EH (cell line): ENCODE measurements at regions not wholly inside any gene's neighbourhood (a gene's known extent, or its start where the extent isn't known, plus 50 kb on each side); places are given as distances from the start of the nearest gene placed in this dataset.
"Not testable (repeated sequence)": the region's sequence is repeated elsewhere in the genome, so short reads cannot be mapped to it uniquely, and the experiment has no call there.

Experiments used
- DNase-seq: peaks from one replicate; pipeline ENCODE4 v3.0.0-alpha.2; 2015; ENCODE audit warnings: low read depth

DNA sequence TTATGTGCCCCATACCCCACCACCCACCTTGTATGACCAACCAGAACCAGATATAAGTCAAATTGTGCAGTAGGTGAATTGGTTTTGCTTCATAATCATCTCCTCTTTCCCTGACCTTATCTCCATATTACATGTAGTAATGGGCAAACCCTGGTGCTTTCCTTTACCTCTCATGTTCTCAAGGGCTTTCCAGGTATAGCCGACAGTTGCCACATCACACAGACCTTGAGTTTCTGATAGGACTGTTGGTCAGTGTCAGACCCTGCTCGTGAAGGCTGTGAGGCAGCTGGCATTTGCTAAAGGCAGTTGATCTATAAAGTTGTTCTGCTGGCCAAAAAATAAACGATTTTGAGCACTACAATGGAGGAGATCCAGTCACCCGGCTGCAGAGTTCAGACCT lies 145.9 kb downstream of the ALX1 start:
- DNase-seq, result no peak

GRCh38 chr12:85433148-85433547 lies 153.1 kb downstream of the ALX1 start:
- not testable (repeated sequence) for DNase-seq

- DNase-seq, result no peak
Measured at GRCh38 chr12:85440271-85440670, 160.3 kb downstream of the ALX1 start.

- DNase-seq, result no peak
Measured at GRCh38 chr12:85441025-85441424, 161.0 kb downstream of the ALX1 start.

DNA sequence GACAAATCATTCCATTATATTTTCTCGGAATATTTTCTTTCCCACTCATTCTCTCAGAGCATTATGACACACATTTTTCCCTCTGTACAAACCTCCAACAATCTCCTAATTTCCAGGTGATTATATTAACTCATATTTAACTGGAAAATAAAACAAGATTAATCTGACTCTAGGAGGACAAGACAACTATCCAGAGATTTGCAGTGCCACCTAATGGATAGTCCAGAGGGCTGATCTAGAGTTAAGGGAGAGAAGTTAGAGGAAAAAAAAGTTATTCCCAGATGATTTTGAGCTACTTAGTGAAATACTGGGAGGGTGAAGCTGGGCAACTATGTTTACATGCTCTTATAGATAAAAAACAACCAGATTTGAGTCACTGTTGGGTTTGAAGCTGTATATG lies 161.7 kb downstream of the ALX1 start:
- DNase-seq, result no peak

- no peak for DNase-seq
Measured at GRCh38 chr12:85445060-85445938, 165.3 kb downstream of the ALX1 start.

GRCh38 chr12:85448031-85448430 lies 168.0 kb downstream of the ALX1 start:
- no peak for DNase-seq

DNA sequence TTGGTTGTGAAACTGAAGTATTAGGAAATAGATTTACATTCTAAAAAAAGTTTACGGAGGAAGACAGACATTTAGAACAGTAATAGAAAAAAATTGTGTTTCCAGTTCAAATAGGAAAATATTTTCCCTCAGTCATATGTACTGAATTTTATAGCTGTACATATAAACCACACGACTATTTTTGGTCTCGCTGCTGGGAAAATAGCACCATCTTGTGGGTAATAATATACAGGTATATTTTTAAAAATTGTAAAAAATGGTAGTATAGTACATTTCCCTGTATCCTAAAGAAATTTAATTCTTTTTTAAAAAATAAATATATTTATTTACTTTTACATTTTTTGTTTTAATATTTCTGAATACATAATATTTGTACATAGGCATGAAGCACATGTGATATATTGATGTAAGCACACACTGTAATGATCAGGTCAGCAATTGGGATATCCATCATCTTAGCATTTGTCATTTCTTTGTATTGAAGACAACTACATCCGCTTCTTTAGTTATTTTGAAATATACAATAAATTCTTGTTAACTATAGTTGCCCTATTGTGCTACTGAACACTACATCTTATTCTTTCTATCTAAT lies 168.6 kb downstream of the ALX1 start:
- no peak for DNase-seq

GRCh38 chr12:85457016-85457415 lies 177.0 kb downstream of the ALX1 start:
- DNase-seq, result no peak

DNA sequence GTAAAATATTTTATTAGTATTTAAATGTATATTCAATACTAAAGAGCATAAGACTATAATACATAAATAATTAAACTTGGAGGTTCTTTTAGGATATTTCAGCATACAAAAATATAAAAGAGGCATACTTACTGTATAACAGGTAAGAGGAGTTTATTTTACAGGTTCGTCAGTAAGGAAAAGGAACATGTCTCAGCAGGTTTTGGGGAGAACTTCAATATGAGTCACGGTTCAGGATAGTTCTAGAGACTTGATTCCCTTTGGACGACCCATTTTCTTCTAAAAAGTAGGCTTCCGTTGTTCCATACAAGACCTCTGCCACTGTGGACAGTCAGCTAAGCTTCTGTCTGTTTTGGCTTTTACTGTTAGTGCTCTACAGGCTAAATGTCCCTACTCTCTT lies 181.1 kb downstream of the ALX1 start:
- DNase-seq, result no peak

DNA sequence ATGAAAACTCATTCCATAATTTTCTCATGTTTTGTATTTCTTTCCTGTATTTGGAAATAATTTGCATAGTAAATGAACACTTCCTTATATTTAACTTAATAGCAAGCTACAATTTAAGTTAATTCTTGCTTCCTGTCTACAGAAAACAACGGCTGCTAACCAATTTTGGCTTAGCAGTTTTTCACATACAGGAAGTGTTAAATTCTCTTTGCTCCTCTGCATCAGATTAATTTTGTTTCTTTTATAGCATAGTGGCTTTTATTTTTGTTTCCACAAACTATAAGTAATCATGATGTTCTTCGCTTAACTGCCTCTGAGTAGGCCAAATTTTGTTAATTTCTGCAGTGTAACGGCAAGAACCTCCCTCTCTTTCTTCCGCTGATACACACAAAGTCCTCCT lies 182.9 kb downstream of the ALX1 start:
- DNase-seq, result no peak

GRCh38 chr12:85466890-85467289 lies 186.9 kb downstream of the ALX1 start:
- peak; percentile 7 for DNase-seq

GRCh38 chr12:85468356-85469157 lies 188.5 kb downstream of the ALX1 start:
- peak; percentile 59 for DNase-seq

- DNase-seq, result peak; percentile 26
Measured at GRCh38 chr12:85469158-85470086, 189.4 kb downstream of the ALX1 start.

GRCh38 chr12:85475277-85475676 lies 195.3 kb downstream of the ALX1 start:
- not testable (repeated sequence) for DNase-seq

- DNase-seq, result no peak
Measured at GRCh38 chr12:85476756-85477155, 196.7 kb downstream of the ALX1 start.

DNA sequence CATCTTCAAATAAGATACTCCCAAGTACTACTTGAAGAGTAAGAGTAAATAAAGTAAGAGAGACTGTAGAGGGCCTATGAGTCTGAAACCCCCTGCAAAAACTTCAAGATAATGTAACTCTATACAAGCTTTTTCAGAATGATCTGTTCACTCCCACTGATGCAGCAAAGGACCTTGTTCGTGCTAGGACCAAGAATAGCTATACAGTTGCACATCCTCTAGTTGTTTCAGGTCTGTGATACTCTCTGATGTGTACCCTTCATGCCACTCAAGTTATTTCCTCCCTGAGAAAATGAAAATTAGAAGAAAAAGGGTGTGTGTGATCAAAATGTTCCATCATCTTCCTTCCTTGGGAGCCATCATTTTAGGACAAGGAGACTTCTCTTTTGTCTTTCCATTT lies 204.4 kb downstream of the ALX1 start:
- no peak for DNase-seq

- no peak for DNase-seq
Measured at GRCh38 chr12:85489194-85489593, 209.2 kb downstream of the ALX1 start.

- no peak for DNase-seq
Measured at GRCh38 chr12:85504164-85504563, 224.1 kb downstream of the ALX1 start.

- DNase-seq, result no peak
Measured at GRCh38 chr12:85504624-85505023, 224.6 kb downstream of the ALX1 start.

- no peak for DNase-seq
Measured at GRCh38 chr12:85507456-85507855, 227.4 kb downstream of the ALX1 start.
